ENCODE measurements at regions not wholly inside any gene's neighbourhood (a gene's known extent, or its start where the extent isn't known, plus 50 kb on each side); places are given as distances from the start of the nearest gene placed in this dataset.

DNA sequence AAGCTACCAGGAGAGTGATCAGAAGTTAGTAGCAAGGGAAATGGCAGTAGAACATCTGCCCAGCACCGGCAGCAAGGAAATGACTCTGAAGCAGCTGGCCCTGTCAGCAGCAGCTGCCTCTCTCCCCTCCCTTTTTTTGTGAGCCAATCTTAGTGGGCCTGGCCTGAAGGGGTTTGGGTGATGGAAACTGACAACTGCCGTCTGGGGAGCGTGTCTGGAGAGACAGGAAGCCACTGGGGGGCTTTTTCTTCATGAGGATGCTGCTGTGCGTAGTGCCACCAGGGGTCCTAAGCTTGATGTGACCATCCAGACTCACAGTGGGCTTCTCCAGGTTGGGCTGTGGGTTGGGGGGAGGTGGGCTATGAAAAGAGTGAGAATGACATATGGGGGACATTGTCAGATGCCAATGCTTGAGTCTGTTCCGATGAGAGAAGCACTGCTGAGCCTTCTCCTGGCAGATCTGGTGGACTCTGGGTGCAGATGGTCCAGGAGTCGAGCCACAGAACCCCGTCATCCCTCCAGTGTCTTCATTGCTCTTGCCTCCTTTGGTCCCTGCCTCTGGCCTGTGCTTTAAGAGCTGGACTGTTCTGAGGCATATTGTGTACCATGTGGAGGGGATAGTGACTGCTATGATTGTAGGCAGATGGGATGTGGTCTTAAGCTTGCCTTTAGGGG is 87.6 kb upstream of the HIF1A start:
- BruUV-seq (replicated peaks) = no TSS peak
- no peaks in the 10 kb centered on the region for H3K27me3 ChIP-seq (ENCODE audit: insufficient read depth, low read length)
- H3K4me1 ChIP-seq (ENCODE audit: control insufficient read depth in 1 of 2, insufficient read depth in 2 of 2, low read length in 2 of 2) = peaks cover 3 to 7% of the 10 kb centered on the region in 2 experiments; a peak in 3 of 4 replicates
- H3K36me3 ChIP-seq (ENCODE audit: control insufficient read depth in 1 of 2, insufficient read depth in 2 of 2, low read length in 2 of 2) = no peaks in the 10 kb centered on the region
- H2AFZ ChIP-seq (ENCODE audit: low read depth, low read length, poor library complexity, severe bottlenecking) = no peak overlapping the region
- no peak overlapping the region for H3K9ac ChIP-seq (ENCODE audit: low read length)
- H4K20me1 ChIP-seq (ENCODE audit: insufficient read depth) = no peaks in the 10 kb centered on the region
- no peak overlapping the region for H3K4me3 ChIP-seq (replicated peaks in 1 of 2; ENCODE audit: low read depth in 1 of 2, low read length in 2 of 2)
- intact Hi-C loops (cut with micrococcal nuclease) = no loop called here
- no peak overlapping the region for H3K4me2 ChIP-seq (ENCODE audit: low read length)
- ATAC-seq (no peak), DNase-seq (ENCODE audit: low read depth, low spot score) (no peak)
- POLR2A ChIA-PET = no interaction called here
- no peaks in the 10 kb centered on the region for H3K9me2 ChIP-seq (ENCODE audit: insufficient read depth)
- RAD21 ChIA-PET (ENCODE audit: low non-redundant PET in 1 of 2, low total read pairs in 2 of 2, uncharacterized antibody in 2 of 2, unreplicated experiment in 2 of 2) = no interaction called here
- no peaks in the 10 kb centered on the region for H3K79me2 ChIP-seq (ENCODE audit: insufficient read depth, low read length)
- TF ChIP-seq YY1 (IDR thresholded peaks at IDR 0.05; ENCODE audit: extremely low read depth, insufficient replicate concordance, low read depth, low read length) = no peak
- TF ChIP-seq, protein P1, sequence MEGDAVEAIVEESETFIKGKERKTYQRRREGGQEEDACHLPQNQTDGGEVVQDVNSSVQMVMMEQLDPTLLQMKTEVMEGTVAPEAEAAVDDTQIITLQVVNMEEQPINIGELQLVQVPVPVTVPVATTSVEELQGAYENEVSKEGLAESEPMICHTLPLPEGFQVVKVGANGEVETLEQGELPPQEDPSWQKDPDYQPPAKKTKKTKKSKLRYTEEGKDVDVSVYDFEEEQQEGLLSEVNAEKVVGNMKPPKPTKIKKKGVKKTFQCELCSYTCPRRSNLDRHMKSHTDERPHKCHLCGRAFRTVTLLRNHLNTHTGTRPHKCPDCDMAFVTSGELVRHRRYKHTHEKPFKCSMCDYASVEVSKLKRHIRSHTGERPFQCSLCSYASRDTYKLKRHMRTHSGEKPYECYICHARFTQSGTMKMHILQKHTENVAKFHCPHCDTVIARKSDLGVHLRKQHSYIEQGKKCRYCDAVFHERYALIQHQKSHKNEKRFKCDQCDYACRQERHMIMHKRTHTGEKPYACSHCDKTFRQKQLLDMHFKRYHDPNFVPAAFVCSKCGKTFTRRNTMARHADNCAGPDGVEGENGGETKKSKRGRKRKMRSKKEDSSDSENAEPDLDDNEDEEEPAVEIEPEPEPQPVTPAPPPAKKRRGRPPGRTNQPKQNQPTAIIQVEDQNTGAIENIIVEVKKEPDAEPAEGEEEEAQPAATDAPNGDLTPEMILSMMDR (IDR thresholded peaks at IDR 0.05 in 2 of 3, conservative IDR thresholded peaks at IDR 0.05 in 1 of 3; ENCODE audit: borderline replicate concordance in 1 of 3, insufficient read depth in 1 of 3, low read depth in 2 of 3, low read length in 2 of 3) = 0 out of 6 replicates have a peak, but pooled peaks of 1 of the 3 experiments have one; percentile 12
- CTCF ChIA-PET = no interaction called here
- no peaks in the 10 kb centered on the region for H3K9me3 ChIP-seq (ENCODE audit: control insufficient read depth in 1 of 2, insufficient read depth in 1 of 2, low read depth in 1 of 2, low read length in 2 of 2)
- no peak overlapping the region for H3K27ac ChIP-seq (ENCODE audit: low read depth, low read length)

DNA sequence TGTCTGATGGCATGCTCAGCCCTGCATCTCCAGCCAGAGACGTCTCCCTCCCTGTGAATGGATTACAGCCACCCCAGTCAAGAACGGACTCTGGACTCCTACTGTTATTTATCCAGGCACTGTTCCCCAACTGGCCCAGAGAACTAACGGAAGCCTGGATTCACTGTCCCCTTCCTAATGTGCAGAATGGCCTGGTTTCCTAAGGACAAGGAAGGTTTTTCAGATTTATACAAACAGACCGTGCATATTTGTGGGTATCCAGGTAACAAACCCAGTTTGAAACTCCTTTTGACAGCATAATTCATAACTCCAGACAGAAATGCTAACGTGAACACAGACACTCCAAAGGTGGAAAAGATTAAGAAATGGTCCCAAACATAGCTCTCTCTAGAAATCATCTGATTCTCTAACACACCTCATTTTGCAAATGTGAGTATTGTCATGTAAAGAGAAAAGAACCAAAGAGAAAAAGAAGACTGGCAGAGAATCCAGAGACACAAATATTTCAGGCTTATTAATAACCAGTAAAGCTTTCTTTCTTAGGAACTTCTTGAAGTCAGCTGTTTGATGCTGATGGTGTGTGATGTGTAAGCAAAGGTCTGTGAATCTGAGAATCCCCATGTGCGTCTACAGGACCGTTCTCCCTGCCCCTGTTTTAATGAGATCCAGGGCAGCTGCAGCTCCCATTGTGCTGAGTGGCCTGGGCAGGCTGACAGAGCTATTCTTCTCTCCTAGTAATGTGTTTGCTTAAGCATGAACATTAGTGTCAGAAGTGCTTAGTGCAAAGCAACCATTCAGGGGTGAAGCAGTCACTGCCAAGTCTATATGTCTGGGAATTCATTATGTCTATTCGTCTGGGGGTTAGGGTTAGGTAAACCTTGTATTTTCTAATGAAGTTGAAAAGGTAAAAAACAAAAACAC is 86.8 kb upstream of the HIF1A start:
- intact Hi-C loops (cut with micrococcal nuclease) = no loop called here
- Histone ChIP-seq H3K4me3 (replicated peaks in 1 of 2; ENCODE audit: low read depth in 1 of 2, low read length in 2 of 2) (no peak overlapping the region), H3K27ac (ENCODE audit: low read depth, low read length) (no peak overlapping the region), H3K4me2 (ENCODE audit: low read length) (no peak overlapping the region), H3K9me3 (ENCODE audit: control insufficient read depth in 1 of 2, insufficient read depth in 1 of 2, low read depth in 1 of 2, low read length in 2 of 2) (no peaks in the 10 kb centered on the region), H3K36me3 (ENCODE audit: control insufficient read depth in 1 of 2, insufficient read depth in 2 of 2, low read length in 2 of 2) (no peaks in the 10 kb centered on the region), H3K4me1 (ENCODE audit: control insufficient read depth in 1 of 2, insufficient read depth in 2 of 2, low read length in 2 of 2) (no peaks in the 10 kb centered on the region), H4K20me1 (ENCODE audit: insufficient read depth) (no peaks in the 10 kb centered on the region), H3K9ac (ENCODE audit: low read length) (no peak overlapping the region), H2AFZ (ENCODE audit: low read depth, low read length, poor library complexity, severe bottlenecking) (no peak overlapping the region), H3K27me3 (ENCODE audit: insufficient read depth, low read length) (no peaks in the 10 kb centered on the region), H3K79me2 (ENCODE audit: insufficient read depth, low read length) (no peaks in the 10 kb centered on the region), H3K9me2 (ENCODE audit: insufficient read depth) (no peaks in the 10 kb centered on the region)
- BruUV-seq (replicated peaks) = no TSS peak
- RAD21 ChIA-PET (ENCODE audit: low non-redundant PET in 1 of 2, low total read pairs in 2 of 2, uncharacterized antibody in 2 of 2, unreplicated experiment in 2 of 2) = no interaction called here
- CTCF ChIA-PET = no interaction called here
- ATAC-seq (no peak), DNase-seq (ENCODE audit: low read depth, low spot score) (no peak)
- POLR2A ChIA-PET = no interaction called here
- TF ChIP-seq POLR2AphosphoS5 (IDR thresholded peaks at IDR 0.05; ENCODE audit: low read depth, low read length) (no peak), RAD21 (IDR thresholded peaks at IDR 0.05; ENCODE audit: low read depth) (no peak), ZFX (IDR thresholded peaks at IDR 0.05) (no peak)
- TF ChIP-seq, protein P2, sequence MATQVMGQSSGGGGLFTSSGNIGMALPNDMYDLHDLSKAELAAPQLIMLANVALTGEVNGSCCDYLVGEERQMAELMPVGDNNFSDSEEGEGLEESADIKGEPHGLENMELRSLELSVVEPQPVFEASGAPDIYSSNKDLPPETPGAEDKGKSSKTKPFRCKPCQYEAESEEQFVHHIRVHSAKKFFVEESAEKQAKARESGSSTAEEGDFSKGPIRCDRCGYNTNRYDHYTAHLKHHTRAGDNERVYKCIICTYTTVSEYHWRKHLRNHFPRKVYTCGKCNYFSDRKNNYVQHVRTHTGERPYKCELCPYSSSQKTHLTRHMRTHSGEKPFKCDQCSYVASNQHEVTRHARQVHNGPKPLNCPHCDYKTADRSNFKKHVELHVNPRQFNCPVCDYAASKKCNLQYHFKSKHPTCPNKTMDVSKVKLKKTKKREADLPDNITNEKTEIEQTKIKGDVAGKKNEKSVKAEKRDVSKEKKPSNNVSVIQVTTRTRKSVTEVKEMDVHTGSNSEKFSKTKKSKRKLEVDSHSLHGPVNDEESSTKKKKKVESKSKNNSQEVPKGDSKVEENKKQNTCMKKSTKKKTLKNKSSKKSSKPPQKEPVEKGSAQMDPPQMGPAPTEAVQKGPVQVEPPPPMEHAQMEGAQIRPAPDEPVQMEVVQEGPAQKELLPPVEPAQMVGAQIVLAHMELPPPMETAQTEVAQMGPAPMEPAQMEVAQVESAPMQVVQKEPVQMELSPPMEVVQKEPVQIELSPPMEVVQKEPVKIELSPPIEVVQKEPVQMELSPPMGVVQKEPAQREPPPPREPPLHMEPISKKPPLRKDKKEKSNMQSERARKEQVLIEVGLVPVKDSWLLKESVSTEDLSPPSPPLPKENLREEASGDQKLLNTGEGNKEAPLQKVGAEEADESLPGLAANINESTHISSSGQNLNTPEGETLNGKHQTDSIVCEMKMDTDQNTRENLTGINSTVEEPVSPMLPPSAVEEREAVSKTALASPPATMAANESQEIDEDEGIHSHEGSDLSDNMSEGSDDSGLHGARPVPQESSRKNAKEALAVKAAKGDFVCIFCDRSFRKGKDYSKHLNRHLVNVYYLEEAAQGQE (IDR thresholded peaks at IDR 0.05; ENCODE audit: low read depth) = no peak
- TF ChIP-seq, protein P1 (IDR thresholded peaks at IDR 0.05 in 2 of 3, conservative IDR thresholded peaks at IDR 0.05 in 1 of 3; ENCODE audit: borderline replicate concordance in 1 of 3, insufficient read depth in 1 of 3, low read depth in 2 of 3, low read length in 2 of 3) = no peak
- TF ChIP-seq, protein P3, sequence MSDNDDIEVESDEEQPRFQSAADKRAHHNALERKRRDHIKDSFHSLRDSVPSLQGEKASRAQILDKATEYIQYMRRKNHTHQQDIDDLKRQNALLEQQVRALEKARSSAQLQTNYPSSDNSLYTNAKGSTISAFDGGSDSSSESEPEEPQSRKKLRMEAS (IDR thresholded peaks at IDR 0.05) = no peak
